ENCODE measurements at regions not wholly inside any gene's neighbourhood (a gene's known extent, or its start where the extent isn't known, plus 50 kb on each side); places are given as distances from the start of the nearest gene placed in this dataset.

- TF ChIP-seq CTCF (IDR thresholded peaks at IDR 0.05; ENCODE audit: low read length), result no peak
- TF ChIP-seq EZH2phosphoT487 (IDR thresholded peaks at IDR 0.05; ENCODE audit: low read length), result no peak
Observed at GRCh38 chr10:47248386-47249090, 51.5 kb upstream of the GDF10 start.
